Fibroblast of skin of abdomen (primary cell): ENCODE measurements at regions not wholly inside any gene's neighbourhood (a gene's known extent, or its start where the extent isn't known, plus 50 kb on each side); places are given as distances from the start of the nearest gene placed in this dataset.
A peak's percentile ranks its signal among the peaks of the same experiment; 100 is the strongest.

Experiments
- DNase-seq: peaks from one replicate; pipeline ENCODE4 v3.0.0-alpha.2; 2013

DNA sequence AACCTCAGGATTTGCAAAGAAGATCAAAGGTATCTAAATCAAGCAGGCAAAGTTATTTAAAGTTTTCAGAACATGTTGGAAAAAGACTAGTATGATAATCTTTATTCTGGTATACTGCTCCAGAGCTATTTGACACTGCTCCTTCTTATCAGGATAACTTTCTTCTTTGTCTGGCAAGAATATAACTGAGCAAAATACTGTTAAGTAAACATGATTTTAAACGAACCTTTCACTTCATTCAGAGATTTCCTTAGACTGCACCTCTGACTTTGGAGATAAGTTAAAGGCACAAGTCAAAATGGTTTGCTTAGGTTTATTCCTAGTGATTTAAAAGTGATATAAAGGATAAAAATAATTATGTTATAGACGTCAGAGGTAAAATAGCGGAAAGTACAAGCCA is 103.9 kb upstream of the CCDC190 start:
- DNase-seq, result no peak

DNA sequence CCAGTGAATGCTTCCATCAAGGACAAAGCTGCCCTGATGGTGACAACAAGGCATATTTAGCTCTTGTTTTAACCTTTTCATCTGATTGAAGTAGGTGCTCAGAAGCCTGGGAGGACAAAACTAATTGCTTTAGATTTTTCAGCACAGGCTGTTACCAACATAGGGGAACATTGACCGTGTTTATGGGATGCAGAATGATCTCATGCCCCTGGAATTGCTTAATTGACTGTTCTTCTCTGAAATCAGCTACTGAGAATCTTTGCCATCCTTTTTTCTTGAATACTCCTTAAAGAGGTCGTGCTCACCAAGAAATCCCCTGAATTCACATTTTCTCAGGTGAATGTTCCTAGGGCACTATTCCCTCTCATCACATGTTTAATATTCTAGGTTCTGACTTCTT is 95.9 kb upstream of the CCDC190 start:
- DNase-seq, result peak; percentile 11

DNA sequence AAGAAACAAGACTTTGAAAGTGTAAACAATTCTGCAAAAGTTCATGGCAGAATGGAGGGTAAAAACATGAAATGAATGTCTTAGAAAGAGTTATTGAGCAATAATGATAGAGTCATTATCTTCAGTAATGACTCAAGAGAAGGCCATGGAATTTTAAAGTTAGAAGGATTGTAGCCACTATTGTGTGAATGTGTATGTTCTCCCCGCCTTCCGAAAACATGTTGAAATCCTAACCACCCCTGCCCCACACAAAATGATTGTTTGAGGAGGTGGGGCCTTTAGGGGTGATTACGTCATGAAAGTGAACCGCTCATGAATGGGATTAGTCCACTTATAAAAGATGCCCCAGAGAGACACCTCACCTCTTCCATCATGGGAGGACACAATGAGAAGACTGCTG is 93.8 kb upstream of the CCDC190 start:
- DNase-seq, result peak; percentile 6

DNA sequence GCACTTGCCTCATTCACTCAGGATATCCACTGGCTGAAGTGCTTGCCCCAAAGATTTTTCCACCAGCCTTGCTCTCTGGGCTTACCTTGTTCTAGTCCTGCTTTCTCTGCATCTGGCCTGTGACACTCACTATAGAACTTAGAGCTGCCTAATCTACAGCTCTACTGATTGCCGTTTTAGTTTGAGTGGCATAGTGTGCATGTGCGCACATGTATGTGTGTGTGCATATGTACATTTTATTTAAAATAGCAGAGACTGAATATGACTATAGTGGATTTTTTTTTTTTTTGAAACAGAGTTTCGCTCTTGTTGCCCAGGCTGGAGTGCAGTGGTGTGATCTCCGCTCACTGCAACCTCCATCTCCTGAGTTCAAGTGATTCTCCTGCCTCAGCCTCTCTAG is 92.0 kb upstream of the CCDC190 start:
- DNase-seq, result no peak

DNA sequence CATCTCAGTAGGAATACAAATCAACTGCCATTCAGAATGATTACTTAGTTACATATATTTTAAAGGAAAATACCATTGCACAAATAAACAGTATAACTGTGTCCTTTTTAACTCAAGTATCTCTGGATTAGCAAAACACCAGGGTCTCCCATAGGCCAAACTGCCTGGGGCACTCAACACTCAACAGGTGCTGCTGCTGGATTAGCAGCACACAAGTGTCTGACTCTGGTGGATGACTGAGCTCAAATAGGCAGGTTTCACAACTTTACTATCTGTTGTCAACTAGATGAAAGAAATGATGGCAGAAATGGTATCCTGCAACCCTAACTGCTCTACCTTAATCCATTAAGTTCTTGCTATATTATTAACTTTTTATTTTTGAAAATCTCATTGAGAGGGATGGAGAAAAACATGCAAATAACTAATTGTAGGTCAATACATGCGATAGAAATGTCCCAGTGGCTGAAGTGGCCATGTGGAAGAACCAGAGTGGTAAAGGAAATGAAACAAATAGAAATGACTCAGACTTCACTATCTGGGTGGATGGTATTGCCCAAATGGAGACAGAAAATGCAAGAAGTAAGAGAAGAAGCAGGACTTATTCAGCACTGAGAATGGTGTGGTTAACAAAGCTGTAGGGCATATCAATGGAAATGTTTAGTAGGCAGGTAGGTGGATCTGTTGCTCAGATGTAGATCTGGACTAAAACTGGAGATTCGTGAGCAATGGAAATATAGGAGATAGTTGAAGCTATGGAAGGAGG is 90.8 kb upstream of the CCDC190 start:
- DNase-seq, result no peak

DNA sequence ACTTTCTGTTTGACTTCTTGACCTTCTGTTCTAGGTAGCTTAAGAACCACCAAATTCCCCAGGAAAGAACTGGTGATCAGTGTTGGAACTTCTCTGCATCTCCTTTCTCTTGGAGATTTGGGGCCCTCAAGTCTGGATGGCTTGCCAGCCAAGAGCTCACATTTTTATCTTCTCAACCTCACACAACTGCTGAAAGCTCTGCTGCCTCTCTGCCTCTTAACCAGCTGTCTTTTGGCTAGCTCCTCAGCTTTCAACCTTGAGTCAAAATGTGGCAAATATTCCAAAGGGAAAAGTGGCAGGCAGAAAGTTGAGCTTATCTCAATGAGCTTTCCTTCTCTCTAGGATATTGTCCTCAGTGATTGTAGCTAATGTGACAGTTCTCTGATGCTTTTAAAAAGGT is 89.2 kb upstream of the CCDC190 start:
- DNase-seq, result no peak

DNA sequence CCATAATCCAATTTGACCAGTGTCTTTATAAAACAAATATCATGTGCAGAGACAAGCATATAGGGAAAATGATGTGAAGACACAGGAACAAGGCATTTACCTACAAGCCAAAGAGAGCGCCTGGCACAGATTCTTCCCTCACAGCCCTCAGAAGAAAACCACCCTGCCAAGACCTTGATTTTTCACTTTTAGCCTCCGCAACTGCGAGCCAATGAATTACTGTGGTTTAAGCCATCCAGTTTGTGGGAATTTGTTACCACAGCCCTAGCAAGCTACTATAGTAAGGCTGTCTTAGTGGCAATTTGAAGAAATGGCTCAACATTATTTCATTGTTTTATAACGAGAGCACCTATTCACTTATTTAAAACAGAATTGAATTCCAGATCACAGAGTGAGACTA is 85.7 kb upstream of the CCDC190 start:
- DNase-seq, result no peak

DNA sequence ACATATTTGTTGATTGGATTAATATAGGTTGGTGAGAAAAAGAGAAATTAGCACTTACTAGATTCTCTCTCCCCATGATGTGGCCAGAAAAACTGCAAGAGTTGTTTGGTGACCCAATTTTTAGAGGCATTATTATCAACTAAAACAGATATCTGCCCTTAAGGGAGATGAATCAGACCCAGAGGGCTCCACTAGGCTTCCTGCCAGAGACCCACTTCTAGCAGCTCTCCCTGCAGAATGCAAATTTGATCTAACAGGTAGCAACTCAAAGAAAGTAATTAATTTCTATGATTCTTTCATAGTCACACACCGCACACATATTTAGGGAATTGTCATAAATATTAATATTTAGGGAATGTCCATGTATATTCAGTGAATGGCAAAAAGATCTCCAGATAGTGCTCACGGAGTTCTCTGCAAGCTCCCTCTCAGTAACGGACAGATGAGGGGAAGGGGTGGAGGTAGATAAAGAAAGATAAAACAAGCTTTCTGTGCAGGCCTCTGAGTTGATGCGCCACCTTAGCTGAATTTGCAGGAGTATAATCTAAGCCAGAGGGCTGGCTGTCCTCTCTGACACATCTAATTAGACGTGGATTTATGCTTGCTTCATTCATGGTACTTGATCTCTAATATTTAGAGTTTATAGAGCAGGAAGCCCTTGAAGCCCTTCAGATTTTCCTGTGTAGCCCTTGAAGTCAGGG is 84.1 kb upstream of the CCDC190 start:
- DNase-seq, result no peak

DNA sequence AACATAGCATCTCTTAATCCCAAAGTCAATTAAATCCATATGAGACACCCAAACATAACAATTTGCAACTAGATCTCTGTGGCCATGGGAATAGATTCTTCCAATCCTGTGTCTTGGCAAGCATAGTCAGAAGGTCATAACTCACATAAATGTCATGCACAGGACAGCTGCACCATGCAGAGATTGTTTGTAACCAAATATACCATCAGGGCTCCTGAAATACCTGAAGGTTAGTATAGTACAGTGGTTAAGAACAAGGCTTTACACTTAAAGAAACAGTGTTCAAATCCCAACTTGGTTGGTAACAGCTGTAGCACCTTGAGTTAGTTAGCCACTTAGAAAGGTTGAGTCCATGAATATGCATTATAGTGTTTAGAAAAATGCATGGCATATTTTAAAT is 82.6 kb upstream of the CCDC190 start:
- peak; percentile 63 for DNase-seq

DNA sequence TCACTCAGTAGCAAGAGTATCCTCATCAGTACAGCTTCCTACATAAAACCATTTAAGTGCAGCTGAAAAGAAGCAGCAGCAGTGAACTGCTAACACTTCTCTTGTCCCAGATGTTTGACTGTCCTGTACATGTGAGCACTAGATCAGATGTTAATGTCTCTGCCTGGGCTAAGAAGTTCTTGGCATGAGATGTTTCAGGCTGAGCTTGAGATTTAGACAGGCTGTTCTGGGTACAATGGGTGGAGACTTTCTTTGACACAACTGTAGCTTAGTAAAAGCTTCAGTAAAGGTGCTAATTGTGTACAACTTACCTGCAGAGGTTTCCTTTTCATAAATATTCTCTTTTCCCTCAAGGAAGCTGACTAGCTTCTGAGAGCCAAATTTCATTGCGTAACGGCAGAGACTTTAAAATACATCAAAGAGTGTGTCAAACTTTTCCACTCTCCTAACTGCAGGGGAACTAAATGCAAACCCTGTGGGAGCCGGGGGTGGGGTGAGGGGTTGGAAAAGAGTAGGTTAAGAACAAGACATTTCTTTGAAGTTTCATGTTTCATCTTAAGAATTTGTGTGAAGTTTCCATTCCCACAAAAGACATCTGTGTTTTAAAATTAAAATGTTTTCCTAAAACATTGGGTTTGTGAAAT is 82.1 kb upstream of the CCDC190 start:
- peak; percentile 59 for DNase-seq

DNA sequence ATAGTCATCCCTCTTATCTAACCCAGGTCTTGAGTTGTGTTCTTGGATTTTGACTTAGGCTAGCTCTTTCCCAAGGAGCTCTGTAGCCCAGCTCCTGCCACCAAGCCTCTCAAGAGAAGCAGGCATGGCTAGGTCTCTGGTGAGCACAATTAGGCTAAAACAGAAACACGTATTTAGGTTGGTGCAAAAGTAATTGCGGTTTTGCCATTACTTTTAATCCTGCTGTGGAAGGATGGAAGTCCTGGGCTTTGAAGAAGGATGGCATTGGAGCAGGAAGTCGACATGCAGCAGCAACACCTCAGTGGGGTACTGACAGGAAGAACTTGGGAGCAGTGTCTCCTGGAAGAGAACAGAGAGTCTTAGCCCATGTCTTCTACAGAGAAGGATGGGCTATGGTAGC is 80.0 kb upstream of the CCDC190 start:
- DNase-seq, result no peak

DNA sequence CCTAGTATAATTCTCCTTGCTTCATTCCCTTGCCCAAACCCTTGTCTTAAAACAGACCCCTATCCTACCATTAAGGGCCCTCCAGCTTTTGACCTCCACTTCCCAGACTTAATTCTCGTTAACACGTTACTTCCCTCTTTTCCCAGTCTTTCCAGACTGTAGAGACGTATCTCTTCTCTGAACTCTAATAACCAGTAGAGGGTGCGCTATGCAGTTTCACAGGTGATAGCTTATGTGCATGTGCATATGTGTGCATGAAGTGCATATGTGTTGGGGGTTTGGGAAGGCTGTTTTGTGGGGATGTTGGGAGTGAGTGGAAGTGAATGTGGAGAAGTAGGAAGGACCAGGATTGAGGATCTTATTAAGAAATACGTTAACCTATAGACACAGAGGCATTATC is 78.1 kb upstream of the CCDC190 start:
- DNase-seq, result no peak

DNA sequence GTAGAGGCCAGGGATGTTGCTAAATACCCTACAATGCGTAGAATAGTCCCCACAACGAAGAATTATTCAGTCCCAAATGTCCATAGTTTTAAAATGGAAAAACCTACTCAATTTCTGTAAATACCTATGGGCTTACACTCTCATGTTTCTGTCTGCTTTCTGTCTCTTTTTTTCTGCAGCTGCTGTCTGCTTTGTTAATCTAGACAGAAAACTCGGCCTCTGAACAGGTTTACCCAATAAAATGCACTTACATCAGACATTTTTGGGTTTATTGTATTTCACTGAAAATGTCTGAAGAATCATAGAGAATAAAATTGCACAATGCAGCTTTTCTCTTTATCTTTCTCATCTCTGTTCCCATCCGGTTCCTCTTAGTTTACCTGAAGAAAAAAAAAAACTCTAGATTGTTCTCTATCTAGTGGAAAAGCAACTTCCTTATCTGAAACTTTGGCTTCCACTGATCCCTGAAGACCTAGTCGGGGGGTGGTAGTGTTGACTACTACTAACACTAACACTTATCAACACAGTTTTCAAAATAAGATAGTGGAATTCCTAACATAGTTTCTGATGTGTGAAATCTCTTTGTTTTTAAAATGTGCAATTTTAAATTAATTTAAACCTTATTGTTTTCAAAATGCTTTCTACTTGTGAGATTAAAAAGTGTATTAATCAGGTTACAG is 76.9 kb upstream of the CCDC190 start:
- DNase-seq, result peak; percentile 18

DNA sequence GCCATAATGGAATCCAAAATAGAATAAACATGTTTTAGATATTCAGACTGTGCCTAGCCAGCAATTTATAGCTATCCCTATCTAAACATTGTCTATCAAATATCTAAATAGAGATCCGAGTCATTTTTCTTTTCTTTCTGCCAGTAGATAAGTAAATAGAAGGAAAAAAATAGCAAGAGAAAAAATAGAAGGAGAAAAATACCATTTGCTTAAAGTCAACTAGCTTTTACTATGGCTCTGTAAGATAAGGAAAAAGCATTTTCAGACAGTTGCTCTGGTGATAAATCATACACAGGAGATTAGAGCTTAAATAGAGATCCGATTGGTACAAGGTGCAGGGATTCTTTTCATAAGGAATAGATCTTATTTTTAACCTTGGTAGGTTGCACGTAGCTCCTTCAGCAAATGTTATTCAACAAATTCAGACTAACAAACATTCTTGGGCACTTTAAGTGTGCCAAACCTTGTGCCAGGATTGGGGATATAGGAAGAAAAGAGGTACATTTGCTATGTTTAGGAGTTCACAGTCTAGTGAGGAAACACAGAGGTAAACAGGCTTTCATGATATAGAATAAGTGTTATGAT is 70.1 kb upstream of the CCDC190 start:
- no peak for DNase-seq

DNA sequence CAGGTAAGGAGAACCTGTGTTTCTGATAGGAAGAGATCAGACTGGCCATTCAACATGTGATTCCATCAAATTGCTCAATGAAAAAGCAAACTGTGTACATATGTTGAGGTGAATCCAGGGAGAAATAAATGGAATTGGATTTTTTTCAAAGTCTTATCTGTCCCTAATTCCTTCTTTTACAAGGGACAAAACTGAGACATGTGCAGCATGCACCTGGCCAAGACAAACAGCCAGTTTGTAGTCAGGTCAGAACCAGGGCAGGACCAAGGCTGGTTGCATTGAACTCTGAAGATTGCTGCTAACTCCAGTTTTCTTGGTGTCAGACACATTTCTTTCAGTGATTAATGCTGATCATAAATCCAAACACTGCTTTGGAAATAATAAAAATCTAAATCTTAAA is 69.6 kb upstream of the CCDC190 start:
- no peak for DNase-seq

DNA sequence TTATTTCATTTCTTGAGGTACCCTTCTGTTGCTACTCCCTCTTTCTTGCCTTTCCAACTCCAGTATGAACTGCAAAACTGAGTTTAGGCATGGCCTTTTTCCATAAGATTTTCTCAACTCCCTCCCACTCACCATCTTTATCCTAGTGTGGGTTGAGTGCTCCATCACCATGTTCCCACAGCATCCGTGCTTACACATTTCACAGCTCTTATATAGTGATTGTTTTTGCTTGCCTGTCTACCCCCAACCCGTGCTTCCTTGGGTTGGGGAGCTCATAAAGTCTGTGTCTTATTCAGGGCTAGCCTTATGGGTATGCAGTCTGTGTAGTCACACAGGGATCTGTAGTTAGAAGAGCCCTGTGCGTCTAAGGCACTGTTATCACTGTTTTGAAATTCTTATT is 68.2 kb upstream of the CCDC190 start:
- DNase-seq, result no peak

DNA sequence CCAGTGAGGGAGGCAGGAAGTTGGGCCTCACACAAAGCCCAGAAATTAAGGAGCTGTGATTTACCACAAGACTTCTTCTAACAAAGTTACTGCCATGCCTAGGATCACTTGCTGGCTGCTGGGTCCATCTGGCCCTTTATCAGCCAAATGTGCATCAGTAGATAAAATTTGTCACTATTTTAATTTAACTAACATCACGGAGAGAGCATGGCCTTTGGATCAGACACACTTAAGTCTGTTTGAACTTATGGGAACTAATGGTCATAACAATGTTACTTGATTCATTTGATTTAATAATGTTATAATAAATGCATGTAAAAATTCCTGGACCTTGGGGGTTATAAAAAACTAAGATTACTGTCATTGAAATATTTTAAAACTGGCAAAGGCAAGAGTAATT is 67.2 kb upstream of the CCDC190 start:
- no peak for DNase-seq

DNA sequence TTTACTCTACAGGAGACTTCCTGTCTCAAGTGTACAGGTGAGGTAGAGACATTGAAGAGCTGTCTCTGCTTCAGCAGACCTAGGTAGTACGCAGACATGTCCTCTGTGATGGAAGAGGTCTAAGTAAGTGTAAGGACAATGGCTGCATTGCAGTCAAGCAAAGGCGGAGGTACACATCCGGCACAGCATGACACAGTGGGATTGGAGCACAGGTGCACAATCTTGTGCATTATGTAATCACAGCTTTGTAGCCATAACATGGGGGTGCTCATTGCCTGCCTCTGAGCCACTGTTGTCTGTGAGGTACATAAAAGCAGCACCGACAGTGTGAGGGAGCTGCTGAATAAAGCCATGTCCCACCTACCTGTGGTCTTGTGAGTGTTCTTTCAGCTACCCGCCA is 66.4 kb upstream of the CCDC190 start:
- DNase-seq, result no peak

DNA sequence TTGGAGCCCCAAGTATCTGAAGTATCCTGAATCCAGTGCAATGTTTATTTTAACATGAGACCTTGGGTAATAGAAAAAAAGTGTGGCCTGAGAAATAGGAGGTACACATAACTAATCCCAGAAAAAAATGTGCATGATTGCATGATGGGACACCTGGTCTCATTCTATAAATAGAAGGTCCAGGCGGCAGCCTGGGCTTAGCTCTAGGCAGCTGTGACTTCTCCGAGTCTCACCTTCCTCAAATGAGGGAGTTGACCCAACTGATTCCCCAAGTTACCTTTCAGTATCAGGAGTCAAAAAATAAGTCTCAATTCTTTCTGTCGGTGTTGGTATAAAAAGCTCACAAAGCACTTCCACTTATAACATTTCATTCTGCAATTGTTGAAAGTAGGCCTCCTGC is 65.9 kb upstream of the CCDC190 start:
- DNase-seq, result no peak

DNA sequence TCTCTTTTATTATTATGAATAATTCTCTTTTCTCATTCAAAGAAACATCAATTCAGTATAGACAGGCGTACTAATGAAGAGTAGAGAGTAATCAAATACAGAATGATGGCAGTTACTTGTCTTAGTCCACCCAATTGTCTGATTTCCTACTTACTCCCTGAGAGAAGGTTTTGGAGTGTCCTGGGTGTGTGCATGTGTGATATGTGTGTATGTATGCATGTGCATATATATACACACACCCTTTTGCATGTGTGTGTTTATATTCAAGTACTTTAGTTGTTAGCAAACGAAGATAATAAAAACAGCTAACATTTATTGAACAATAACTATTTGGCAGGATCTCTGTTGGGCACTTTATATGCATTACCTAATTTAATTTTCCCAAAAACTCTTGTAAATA is 63.2 kb upstream of the CCDC190 start:
- no peak for DNase-seq

DNA sequence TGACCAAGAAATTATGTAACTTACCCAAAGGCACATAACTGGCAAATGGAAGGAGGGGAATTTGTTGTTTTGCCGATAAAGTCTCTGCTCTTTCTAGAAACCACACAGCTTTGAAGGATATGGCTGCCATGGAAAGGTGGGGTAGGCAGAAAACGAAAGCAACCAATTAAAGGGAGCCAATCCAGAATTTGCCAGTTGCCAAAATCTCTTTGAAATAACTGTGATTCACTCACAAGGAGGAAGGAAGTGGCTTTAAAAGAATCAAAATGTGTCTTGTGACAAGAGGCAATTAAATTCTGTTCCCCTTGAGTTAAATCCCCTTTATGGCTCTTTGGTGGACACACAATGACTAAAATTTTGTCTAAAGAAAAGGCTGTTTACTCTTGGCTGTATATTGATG is 61.2 kb upstream of the CCDC190 start:
- no peak for DNase-seq

DNA sequence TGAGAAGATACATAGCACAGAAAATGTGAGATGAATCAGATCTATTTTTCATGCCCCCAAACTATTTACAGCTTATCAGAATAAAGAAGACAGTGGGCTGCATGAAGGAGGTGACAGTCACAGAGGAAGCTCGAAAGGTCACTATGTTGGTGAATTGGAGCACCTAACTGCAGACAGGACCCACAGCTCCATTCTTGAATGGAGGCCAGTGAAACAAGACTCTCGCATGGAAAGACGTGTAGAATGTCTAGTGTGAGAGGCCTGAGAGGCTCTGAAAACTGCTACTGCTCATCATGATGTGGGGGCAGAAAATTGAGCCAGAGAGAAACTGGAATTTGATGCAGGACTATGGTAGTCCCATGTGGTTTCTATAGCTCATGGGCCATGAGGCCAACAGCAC is 60.3 kb upstream of the CCDC190 start:
- no peak for DNase-seq

DNA sequence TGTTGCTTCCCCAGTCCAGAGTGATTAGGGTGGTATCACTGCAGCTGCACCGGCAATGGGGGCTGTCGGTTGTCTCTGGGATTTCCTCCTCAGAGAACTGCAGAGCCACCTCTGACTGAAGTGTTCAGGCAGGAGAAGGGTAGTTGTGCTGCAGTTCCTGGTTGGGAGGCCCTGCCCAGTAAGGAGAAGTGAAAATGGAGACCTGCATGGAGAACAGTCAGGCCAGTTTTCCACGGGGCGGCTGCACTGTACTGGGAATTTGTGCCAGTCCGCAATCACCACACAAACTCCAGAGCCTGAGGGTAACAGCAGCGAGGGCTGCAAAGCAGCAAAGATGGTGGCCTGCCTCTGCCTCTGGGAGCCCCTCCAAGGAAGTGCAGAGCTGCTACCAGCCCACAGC is 58.1 kb upstream of the CCDC190 start:
- no peak for DNase-seq
